GM19025 (cell line): ENCODE measurements at regions not wholly inside any gene's neighbourhood (a gene's known extent, or its start where the extent isn't known, plus 50 kb on each side); places are given as distances from the start of the nearest gene placed in this dataset.
"Not testable (repeated sequence)": the region's sequence is repeated elsewhere in the genome, so short reads cannot be mapped to it uniquely, and the experiment has no call there.

Source experiments
- ATAC-seq: cut with Tn5 transposase; IDR thresholded peaks from one replicate; pipeline ENCODE4 v1.9.1; 2021; ENCODE audit warnings: mild to moderate bottlenecking, low read depth, moderate library complexity; ENCODE audit not compliant: unreplicated experiment

GRCh38 chr5:45038366-45038987 lies 229.7 kb downstream of the MRPS30 start:
- no peak for ATAC-seq

- no peak for ATAC-seq
These were observed 233.5 kb downstream of the MRPS30 start for GRCh38 chr5:45042283-45042682.

GRCh38 chr5:45057564-45057963 lies 248.8 kb downstream of the MRPS30 start:
- ATAC-seq, result no peak

GRCh38 chr5:45060724-45061123 lies 252.0 kb downstream of the MRPS30 start:
- ATAC-seq, result no peak

GRCh38 chr5:45062044-45062443 lies 253.3 kb downstream of the MRPS30 start:
- ATAC-seq, result no peak

- no peak for ATAC-seq
These were observed 272.3 kb downstream of the MRPS30 start for GRCh38 chr5:45081082-45081481.

GRCh38 chr5:45089870-45090269 lies 281.1 kb downstream of the MRPS30 start:
- ATAC-seq, result no peak

GRCh38 chr5:45093377-45093776 lies 284.6 kb downstream of the MRPS30 start:
- no peak for ATAC-seq

- no peak for ATAC-seq
These were observed 286.2 kb downstream of the MRPS30 start for GRCh38 chr5:45094876-45095440.

GRCh38 chr5:45098483-45098882 lies 289.7 kb downstream of the MRPS30 start:
- peak; percentile 48 for ATAC-seq

- no peak for ATAC-seq
These were observed 292.4 kb downstream of the MRPS30 start for GRCh38 chr5:45101146-45101545.

- no peak for ATAC-seq
These were observed 296.8 kb downstream of the MRPS30 start for GRCh38 chr5:45105491-45105994.

- no peak for ATAC-seq
These were observed 300.3 kb downstream of the MRPS30 start for GRCh38 chr5:45109062-45109461.

- no peak for ATAC-seq
These were observed 300.9 kb downstream of the MRPS30 start for GRCh38 chr5:45109636-45110035.

GRCh38 chr5:45110399-45110798 lies 301.7 kb downstream of the MRPS30 start:
- ATAC-seq, result no peak

GRCh38 chr5:45113726-45114125 lies 305.0 kb downstream of the MRPS30 start:
- ATAC-seq, result no peak

- ATAC-seq, result no peak
These were observed 324.2 kb downstream of the MRPS30 start for GRCh38 chr5:45132972-45133371.

GRCh38 chr5:45162974-45163373 lies 354.2 kb downstream of the MRPS30 start:
- ATAC-seq, result no peak

- ATAC-seq, result no peak
These were observed 362.8 kb downstream of the MRPS30 start for GRCh38 chr5:45171563-45171962.

GRCh38 chr5:45172634-45173033 lies 363.9 kb downstream of the MRPS30 start:
- not testable (repeated sequence) for ATAC-seq

- ATAC-seq, result no peak
These were observed 370.9 kb downstream of the MRPS30 start for GRCh38 chr5:45179686-45180085.

- no peak for ATAC-seq
These were observed 380.3 kb downstream of the MRPS30 start for GRCh38 chr5:45189042-45189441.
